T-helper 9 cell (primary cell): ENCODE measurements at regions not wholly inside any gene's neighbourhood (a gene's known extent, or its start where the extent isn't known, plus 50 kb on each side); places are given as distances from the start of the nearest gene placed in this dataset.

Experiments used
- DNase-seq: peaks from one replicate; pipeline ENCODE4 v3.0.0-alpha.2; 2020

GRCh38 chr11:76276046-76276780 is 69.9 kb upstream of the WNT11 start:
- no peak for DNase-seq

GRCh38 chr11:76275446-76275845 is 69.1 kb upstream of the WNT11 start:
- DNase-seq = no peak

GRCh38 chr11:76271068-76271467 is 64.8 kb upstream of the WNT11 start:
- no peak for DNase-seq

GRCh38 chr11:76270389-76270788 is 64.1 kb upstream of the WNT11 start:
- no peak for DNase-seq

GRCh38 chr11:76269661-76270261 is 63.5 kb upstream of the WNT11 start:
- DNase-seq = no peak

GRCh38 chr11:76269247-76269646 is 62.9 kb upstream of the WNT11 start:
- DNase-seq = no peak

- no peak for DNase-seq
These were observed 62.2 kb upstream of the WNT11 start for GRCh38 chr11:76268498-76268897.

GRCh38 chr11:76267556-76267955 is 61.3 kb upstream of the WNT11 start:
- DNase-seq = no peak

GRCh38 chr11:76266286-76267100 is 60.2 kb upstream of the WNT11 start:
- no peak for DNase-seq

GRCh38 chr11:76265771-76266241 is 59.5 kb upstream of the WNT11 start:
- no peak for DNase-seq

GRCh38 chr11:76263657-76264056 is 57.4 kb upstream of the WNT11 start:
- no peak for DNase-seq

- no peak for DNase-seq
These were observed 56.9 kb upstream of the WNT11 start for GRCh38 chr11:76263166-76263565.

- DNase-seq = no peak
These were observed 54.1 kb upstream of the WNT11 start for GRCh38 chr11:76260296-76260925.

- no peak for DNase-seq
These were observed 53.1 kb upstream of the WNT11 start for GRCh38 chr11:76259299-76259908.

- DNase-seq = no peak
These were observed 50.9 kb upstream of the WNT11 start for GRCh38 chr11:76257074-76257719.

- no peak for DNase-seq
These were observed 50.1 kb upstream of the WNT11 start for GRCh38 chr11:76256448-76256847.
